ENCODE measurements at regions not wholly inside any gene's neighbourhood (a gene's known extent, or its start where the extent isn't known, plus 50 kb on each side); places are given as distances from the start of the nearest gene placed in this dataset.

- no peak for DNase-seq
- no peak for ATAC-seq
- Mint-ChIP-seq H3K4me3 (no peak overlapping the region), H3K36me3 (no peaks in the 10 kb centered on the region), H3K9me3 (peaks cover 0 to 3% (median 0%) of the 10 kb centered on the region in 9 donors), H3K4me1 (no peaks in the 10 kb centered on the region), H3K27me3 (peaks cover 2 to 11% (median 10%) of the 10 kb centered on the region in 5 donors), H3K27ac (no peak overlapping the region)
- POLR2A ChIA-PET, result no interaction called here
Measured at GRCh38 chr21:35953597-35953996, 106.7 kb downstream of the SETD4 start.

DNA sequence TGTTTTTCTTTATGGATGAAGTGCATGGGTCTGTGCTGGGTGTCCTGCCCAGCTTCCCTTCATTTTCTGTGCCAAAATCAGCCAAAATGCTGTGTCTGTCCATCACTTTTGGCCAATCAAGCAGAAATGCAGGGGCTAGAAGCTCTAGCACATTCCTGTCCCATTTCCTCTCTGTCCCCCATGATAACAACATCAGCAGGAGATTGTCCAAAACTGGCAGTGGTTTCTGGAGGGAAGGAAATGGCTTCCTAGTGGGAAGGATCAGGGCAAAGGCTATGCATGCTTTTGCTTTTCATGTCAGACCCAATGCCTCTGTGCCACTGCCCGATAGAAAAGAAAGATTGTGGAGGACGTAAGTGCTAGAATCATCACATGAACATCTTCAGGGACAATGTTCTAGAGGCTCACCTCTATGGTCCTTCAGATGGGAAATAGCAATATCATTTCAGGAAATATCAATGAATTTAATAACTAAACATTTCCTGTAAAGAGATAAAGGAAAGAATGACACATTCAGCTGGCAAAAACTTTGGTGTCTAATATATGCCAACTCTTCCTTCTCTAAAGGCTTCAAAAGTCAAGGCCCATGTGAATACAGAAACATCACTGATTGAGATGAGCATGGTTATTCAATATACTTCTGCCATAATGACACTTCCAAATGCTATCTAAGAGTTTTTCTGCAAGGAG is 107.5 kb downstream of the SETD4 start:
- DNase-seq (no peak), ATAC-seq (no peak)
- no peak overlapping the region for H3K4me3 Mint-ChIP-seq
- POLR2A ChIA-PET, result no interaction called here
- no peaks in the 10 kb centered on the region for H3K4me1 Mint-ChIP-seq
- H3K9me3 Mint-ChIP-seq, result no peaks in the 10 kb centered on the region
- no peak overlapping the region for H3K27ac Mint-ChIP-seq
- peaks cover 2 to 11% (median 9%) of the 10 kb centered on the region in 5 donors for H3K27me3 Mint-ChIP-seq
- H3K36me3 Mint-ChIP-seq, result no peaks in the 10 kb centered on the region

DNA sequence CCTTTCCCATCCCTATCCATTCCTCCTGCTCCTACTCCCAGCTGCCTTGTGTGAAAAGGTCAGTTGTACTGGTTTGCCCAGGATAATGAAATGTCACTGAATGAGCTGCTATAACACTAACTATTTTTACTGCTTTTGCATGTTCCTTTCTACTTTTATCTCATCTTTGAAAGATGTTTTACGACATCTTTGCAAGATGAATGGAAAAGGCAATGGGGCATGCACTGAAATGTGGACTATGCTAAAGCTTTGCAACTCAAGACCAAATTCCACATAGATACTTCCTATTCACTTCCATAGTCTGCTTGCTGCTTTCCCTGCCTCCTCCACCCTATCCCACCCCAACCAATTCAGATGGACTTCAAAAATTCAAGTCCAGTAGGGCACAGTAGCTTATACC is 111.3 kb downstream of the SETD4 start:
- no peaks in the 10 kb centered on the region for H3K4me1 Mint-ChIP-seq
- POLR2A ChIA-PET, result no interaction called here
- DNase-seq, result no peak
- H3K36me3 Mint-ChIP-seq, result no peaks in the 10 kb centered on the region
- H3K9me3 Mint-ChIP-seq, result no peaks in the 10 kb centered on the region
- H3K27ac Mint-ChIP-seq, result no peak overlapping the region
- H3K27me3 Mint-ChIP-seq, result peaks cover 0 to 3% (median 0%) of the 10 kb centered on the region in 5 donors
- no peak for ATAC-seq
- no peak overlapping the region for H3K4me3 Mint-ChIP-seq

- DNase-seq (no peak), ATAC-seq (no peak)
- POLR2A ChIA-PET, result no interaction called here
- peaks cover 0 to 10% (median 2%) of the 10 kb centered on the region in 5 donors for H3K27me3 Mint-ChIP-seq
- no peaks in the 10 kb centered on the region for H3K36me3 Mint-ChIP-seq
- no peaks in the 10 kb centered on the region for H3K4me1 Mint-ChIP-seq
- H3K4me3 Mint-ChIP-seq, result no peak overlapping the region
- H3K9me3 Mint-ChIP-seq, result no peaks in the 10 kb centered on the region
- H3K27ac Mint-ChIP-seq, result no peak overlapping the region
Measured at GRCh38 chr21:35945089-35945671, 115.1 kb downstream of the SETD4 start.

- POLR2A ChIA-PET, result no interaction called here
- no peaks in the 10 kb centered on the region for H3K4me1 Mint-ChIP-seq
- no peak for ATAC-seq
- no peaks in the 10 kb centered on the region for H3K36me3 Mint-ChIP-seq
- H3K4me3 Mint-ChIP-seq, result no peak overlapping the region
- no peak for DNase-seq
- no peaks in the 10 kb centered on the region for H3K9me3 Mint-ChIP-seq
- H3K27me3 Mint-ChIP-seq, result peaks cover 0 to 12% (median 3%) of the 10 kb centered on the region in 5 donors
- no peak overlapping the region for H3K27ac Mint-ChIP-seq
Measured at GRCh38 chr21:35943752-35944151, 116.6 kb downstream of the SETD4 start.

DNA sequence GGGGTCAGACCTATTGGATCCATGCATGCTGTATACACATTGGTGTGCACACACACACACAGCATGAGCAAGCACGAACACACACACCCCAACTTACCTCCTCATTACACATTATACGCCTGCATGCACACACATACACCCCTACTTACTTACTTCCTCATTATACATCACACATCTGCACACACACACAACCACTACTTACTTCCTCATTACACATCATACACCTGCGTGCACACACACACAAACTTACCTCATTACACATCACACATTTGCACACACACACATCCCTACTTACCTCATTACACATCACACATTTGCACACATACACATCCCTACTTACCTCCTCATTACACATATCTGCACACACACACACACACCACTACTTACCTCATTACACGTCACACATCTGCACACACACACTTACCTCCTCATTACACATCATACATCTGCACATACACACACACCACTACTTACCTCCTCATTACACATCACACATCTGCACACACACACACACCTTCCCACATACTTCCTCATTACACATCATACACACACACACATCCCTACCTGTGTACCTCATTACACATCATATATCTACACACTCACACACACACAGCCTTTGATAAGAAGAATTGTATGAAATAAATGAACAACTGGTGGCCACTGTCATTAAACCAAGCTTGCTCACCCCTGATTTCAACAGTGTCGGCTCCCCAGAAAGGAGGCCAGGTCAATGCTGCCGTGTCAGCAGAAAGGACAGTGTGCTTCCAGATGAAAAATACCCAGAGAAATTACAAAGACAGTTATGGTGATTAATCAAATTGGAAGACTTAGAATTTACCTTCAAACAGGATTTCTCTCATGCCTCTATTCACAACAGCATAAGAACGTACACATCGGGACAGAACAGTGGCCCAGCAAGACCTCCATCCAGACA is 117.8 kb downstream of the SETD4 start:
- DNase-seq, result no peak
- Mint-ChIP-seq H3K9me3 (no peaks in the 10 kb centered on the region), H3K27ac (no peak overlapping the region), H3K27me3 (peaks cover 0 to 12% (median 3%) of the 10 kb centered on the region in 5 donors), H3K36me3 (no peaks in the 10 kb centered on the region), H3K4me3 (no peak overlapping the region), H3K4me1 (no peaks in the 10 kb centered on the region)
- POLR2A ChIA-PET, result no interaction called here
- ATAC-seq, result no peak

- peak in 1 of 10 donors; percentile 9 for DNase-seq
- peaks cover 0 to 12% (median 3%) of the 10 kb centered on the region in 5 donors for H3K27me3 Mint-ChIP-seq
- POLR2A ChIA-PET, result interaction anchor here (0.6 kb wide), 1 partner anchor 1576 kb away, joined by 4 read pairs; no protein-coding TSS in a partner anchor
- peak in 1 of 2 donors; percentile 23 for ATAC-seq
- no peaks in the 10 kb centered on the region for H3K36me3 Mint-ChIP-seq
- H3K4me3 Mint-ChIP-seq, result no peak overlapping the region
- no peak overlapping the region for H3K27ac Mint-ChIP-seq
- no peaks in the 10 kb centered on the region for H3K9me3 Mint-ChIP-seq
- no peaks in the 10 kb centered on the region for H3K4me1 Mint-ChIP-seq
Measured at GRCh38 chr21:35940074-35940927, 120.0 kb downstream of the SETD4 start.

- POLR2A ChIA-PET, result no interaction called here
- no peaks in the 10 kb centered on the region for H3K9me3 Mint-ChIP-seq
- H3K27ac Mint-ChIP-seq, result no peak overlapping the region
- no peaks in the 10 kb centered on the region for H3K36me3 Mint-ChIP-seq
- H3K4me3 Mint-ChIP-seq, result no peak overlapping the region
- H3K27me3 Mint-ChIP-seq, result peaks cover 0 to 12% (median 3%) of the 10 kb centered on the region in 5 donors
- ATAC-seq (no peak), DNase-seq (no peak)
- no peaks in the 10 kb centered on the region for H3K4me1 Mint-ChIP-seq
Measured at GRCh38 chr21:35938446-35938845, 121.9 kb downstream of the SETD4 start.

GRCh38 chr21:35933466-35933865 is 126.9 kb downstream of the SETD4 start:
- H3K27me3 Mint-ChIP-seq, result no peaks in the 10 kb centered on the region
- POLR2A ChIA-PET, result no interaction called here
- no peak for ATAC-seq
- DNase-seq, result no peak
- no peaks in the 10 kb centered on the region for H3K36me3 Mint-ChIP-seq
- H3K4me1 Mint-ChIP-seq, result no peaks in the 10 kb centered on the region
- no peak overlapping the region for H3K4me3 Mint-ChIP-seq
- no peaks in the 10 kb centered on the region for H3K9me3 Mint-ChIP-seq
- no peak overlapping the region for H3K27ac Mint-ChIP-seq

DNA sequence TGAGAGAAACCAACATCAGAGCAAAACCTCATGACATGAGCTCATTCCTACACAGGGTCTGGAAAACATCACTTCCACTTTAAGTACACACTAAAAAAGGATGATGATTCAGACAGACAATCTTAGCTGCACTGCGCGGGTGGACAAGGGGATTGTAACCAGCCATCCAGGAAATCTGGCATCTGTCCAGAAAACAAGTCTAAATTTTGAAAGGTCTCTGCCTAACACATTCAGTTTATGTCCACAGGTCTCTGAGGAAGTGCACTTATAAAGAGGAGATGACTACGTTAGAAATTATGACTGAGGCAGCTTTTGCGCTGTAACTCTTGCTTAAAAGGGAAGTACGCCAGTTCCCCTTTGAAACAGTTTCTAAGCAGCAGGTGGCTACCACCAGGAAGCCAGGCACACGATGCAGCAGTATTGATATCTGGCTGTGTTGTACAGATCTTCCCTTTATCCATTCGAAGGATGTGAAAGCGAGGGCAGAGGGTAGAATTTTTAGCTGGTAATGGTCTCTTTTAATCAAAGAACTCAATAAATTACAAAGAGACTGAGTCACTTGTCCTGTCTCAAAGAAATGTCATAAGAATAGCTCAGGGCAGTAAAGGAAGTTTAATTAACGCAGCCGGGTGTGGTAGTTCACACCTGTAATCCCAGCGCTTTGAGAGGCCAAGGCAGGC is 128.0 kb downstream of the SETD4 start:
- Mint-ChIP-seq H3K27ac (no peak overlapping the region), H3K4me3 (no peak overlapping the region), H3K9me3 (no peaks in the 10 kb centered on the region), H3K36me3 (no peaks in the 10 kb centered on the region), H3K4me1 (no peaks in the 10 kb centered on the region), H3K27me3 (no peaks in the 10 kb centered on the region)
- ATAC-seq, result peak; percentile 77 to 87
- POLR2A ChIA-PET, result no interaction called here
- peak in 5 of 10 donors; percentile 4 to 36 (median 17) for DNase-seq

- H3K27ac Mint-ChIP-seq, result no peak overlapping the region
- H3K4me1 Mint-ChIP-seq, result peaks cover 0 to 2% (median 0%) of the 10 kb centered on the region in 4 donors
- ATAC-seq (no peak), DNase-seq (no peak)
- POLR2A ChIA-PET, result no interaction called here
- H3K36me3 Mint-ChIP-seq, result no peaks in the 10 kb centered on the region
- H3K4me3 Mint-ChIP-seq, result no peak overlapping the region
- no peaks in the 10 kb centered on the region for H3K9me3 Mint-ChIP-seq
- peaks cover 0 to 12% (median 8%) of the 10 kb centered on the region in 5 donors for H3K27me3 Mint-ChIP-seq
Measured at GRCh38 chr21:35929901-35930300, 130.4 kb downstream of the SETD4 start.

- Mint-ChIP-seq H3K4me3 (no peak overlapping the region), H3K4me1 (peaks cover 0 to 2% (median 1%) of the 10 kb centered on the region in 4 donors), H3K27me3 (peaks cover 4 to 21% (median 15%) of the 10 kb centered on the region in 5 donors), H3K27ac (no peak overlapping the region), H3K9me3 (no peaks in the 10 kb centered on the region), H3K36me3 (no peaks in the 10 kb centered on the region)
- peak in 1 of 2 donors; percentile 38 for ATAC-seq
- POLR2A ChIA-PET, result no interaction called here
- peak in 1 of 10 donors; percentile 11 for DNase-seq
Measured at GRCh38 chr21:35927262-35927661, 133.1 kb downstream of the SETD4 start.

Measured in naive thymus-derived CD8-positive, alpha-beta T cell (primary cell).